ENCODE measurements at regions not wholly inside any gene's neighbourhood (a gene's known extent, or its start where the extent isn't known, plus 50 kb on each side); places are given as distances from the start of the nearest gene placed in this dataset.

DNA sequence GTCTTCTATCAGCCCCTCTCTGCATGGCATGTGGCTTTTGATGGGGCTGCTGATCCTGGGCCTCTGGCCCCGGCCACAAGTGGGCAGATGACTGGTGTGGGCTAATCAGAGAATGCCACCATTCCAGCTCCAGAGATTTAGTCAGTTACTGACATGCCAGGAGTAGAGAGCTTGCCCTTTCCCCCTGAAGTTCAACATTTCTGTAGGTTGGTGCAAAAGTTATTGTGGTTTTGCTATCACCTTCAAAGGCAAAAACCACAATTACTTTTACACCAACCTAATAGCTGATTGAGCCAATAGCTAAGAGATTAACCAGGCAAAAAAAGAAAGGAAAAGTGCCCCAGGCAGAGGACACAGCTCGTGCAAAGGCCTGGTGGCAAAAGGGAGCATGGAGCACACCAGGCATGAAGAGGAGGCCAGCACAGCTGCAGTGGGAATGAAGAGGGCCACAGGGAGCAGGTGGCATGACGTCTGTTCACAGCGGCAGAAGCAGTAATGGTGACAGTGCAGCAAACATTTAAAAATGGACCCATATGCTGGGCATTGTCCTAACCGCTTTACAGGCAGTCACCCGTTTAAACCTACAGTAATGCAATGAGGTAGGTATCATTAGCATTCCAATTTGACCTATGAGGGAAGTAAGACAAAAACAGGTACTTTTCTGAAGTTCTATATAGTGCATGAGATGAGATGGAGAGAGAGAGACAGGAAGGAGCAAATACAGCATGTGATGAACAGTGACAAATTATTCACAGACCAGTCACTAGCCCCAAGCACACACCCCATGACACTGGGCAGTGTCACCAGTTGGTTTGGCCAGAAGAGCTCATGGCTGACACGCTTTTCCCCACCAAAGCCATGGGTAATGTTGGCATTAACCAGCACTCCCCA is 373.0 kb upstream of the PROK2 start:
- Mint-ChIP-seq H3K9me3 (no peaks in the 10 kb centered on the region), H3K4me1 (peaks cover 2% of the 10 kb centered on the region), H3K36me3 (no peaks in the 10 kb centered on the region), H3K4me3 (no peak overlapping the region), H3K27ac (no peak overlapping the region), H3K27me3 (peaks cover 7% of the 10 kb centered on the region)
- DNase-seq = no peak

DNA sequence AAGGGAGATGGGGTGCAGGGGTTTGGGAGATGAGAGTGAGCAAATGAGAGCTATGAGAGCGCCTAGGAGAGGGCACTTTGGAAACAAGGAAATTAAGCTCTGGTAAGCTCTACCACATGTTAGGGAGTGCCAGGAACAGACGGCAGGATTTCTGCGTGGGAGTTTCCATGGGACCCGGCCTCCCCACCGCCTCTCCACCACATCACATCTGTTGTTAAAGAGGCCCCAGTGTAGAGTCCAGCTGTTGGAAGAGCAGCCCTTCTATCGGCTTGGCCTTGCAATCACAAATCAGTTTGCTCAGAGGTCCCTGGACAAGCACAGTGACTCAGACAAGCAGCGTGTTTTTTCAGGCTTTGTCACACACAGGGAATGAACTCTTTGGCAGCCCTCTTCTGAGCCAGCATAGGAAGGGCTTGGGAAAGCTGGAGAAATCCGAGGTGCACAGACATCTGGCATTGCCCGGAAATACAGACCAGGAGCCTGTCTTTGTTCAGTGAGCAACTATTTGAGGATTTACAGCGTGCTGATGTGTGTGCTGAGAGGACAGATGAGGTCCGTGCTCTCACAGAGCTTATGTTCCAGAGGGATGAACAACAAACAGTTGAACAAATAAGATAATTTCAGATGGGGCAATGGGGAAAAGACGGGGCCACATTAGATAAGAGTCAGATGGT is 370.6 kb upstream of the PROK2 start:
- Mint-ChIP-seq H3K4me3 (no peak overlapping the region), H3K36me3 (no peaks in the 10 kb centered on the region), H3K9me3 (no peaks in the 10 kb centered on the region), H3K27ac (no peak overlapping the region), H3K4me1 (peaks cover 2% of the 10 kb centered on the region), H3K27me3 (peaks cover 7% of the 10 kb centered on the region)
- DNase-seq = no peak

DNA sequence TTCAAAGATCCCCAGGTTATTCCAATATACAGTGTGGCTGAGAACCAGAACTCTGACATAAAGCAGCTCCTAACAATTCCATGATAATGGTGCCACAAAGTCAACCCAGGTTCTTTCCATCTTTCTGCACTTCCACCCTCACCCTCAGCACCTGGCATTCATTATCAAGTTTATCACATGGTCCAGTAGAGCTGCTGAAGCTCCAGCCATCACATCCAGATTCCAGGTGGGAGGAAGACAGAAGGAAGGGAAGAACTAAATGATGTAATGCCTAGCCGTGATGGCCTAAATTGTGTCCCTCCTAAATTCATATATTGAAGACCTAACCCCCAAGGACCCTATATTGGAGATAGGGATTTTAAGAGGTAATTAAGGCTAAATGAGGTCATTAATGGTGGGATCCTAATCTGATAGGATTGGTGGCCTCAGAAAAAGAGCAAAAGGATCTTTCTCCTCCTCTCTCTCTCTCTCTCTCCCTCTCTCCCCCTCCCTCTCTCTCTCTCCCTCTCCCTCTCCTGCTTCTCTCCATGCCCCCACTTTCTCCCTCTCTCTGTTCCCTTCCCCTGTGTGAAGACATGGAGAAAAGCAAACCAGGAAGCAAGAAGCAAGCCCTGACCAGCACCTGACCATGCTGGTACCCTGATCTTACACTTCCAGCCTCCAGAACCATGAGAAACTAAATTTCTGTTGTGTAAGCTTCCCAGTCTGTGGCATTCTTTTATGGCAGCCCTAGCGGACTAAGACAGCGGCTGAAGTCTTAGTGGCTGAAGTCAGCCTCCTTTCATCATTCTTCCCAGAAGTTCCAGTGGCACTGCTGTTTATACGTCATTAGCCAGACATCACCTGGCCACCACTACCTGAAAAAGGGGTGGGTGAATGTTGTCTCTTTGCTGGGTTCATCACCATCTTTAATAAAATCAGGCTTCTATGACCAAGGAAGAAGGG is 369.7 kb upstream of the PROK2 start:
- H3K4me1 Mint-ChIP-seq = peaks cover 2% of the 10 kb centered on the region
- no peak for DNase-seq
- no peaks in the 10 kb centered on the region for H3K36me3 Mint-ChIP-seq
- H3K27ac Mint-ChIP-seq = no peak overlapping the region
- H3K4me3 Mint-ChIP-seq = no peak overlapping the region
- H3K27me3 Mint-ChIP-seq = peaks cover 7% of the 10 kb centered on the region
- H3K9me3 Mint-ChIP-seq = no peaks in the 10 kb centered on the region

DNA sequence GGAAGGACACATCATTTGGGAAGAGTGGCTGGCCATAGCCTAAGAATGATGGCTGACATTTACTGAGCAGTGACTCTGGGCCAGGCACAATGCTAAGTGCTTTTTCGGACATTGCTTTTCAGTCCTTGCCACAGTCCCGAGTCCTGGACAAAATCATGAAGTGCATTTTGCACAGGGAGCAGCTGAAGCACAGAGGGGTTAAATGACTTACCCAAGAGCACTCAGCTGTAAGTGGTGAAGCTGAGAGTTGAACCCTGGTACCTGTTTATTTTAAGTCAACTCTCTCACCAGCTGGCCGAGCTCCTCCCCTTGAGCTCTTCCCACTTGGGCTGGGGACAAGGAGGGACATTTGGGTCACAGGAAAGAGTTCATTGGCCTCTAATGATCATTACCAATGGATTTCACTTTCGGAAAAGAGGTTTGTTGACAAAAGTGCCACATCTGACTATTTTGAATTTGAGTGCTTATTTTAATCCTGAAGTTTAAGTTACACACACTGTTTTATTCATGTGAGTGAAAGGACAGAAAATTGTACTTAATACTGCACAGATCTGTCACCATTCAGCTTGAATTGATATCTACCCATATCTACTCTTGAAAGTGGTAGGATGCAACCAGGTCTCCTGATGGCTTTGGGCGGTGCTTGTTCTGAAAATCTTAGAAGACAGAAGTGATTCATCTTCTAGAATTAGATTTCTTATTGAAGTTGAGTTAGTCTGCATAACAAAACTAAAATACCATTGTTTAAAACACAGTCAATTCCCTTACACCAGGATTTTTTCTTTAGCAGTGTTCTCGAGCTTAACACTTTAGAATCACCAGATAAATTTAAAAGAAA is 368.7 kb upstream of the PROK2 start:
- Mint-ChIP-seq H3K4me1 (peaks cover 2% of the 10 kb centered on the region), H3K27me3 (peaks cover 7% of the 10 kb centered on the region), H3K9me3 (no peaks in the 10 kb centered on the region), H3K27ac (no peak overlapping the region), H3K4me3 (no peak overlapping the region), H3K36me3 (no peaks in the 10 kb centered on the region)
- no peak for DNase-seq

DNA sequence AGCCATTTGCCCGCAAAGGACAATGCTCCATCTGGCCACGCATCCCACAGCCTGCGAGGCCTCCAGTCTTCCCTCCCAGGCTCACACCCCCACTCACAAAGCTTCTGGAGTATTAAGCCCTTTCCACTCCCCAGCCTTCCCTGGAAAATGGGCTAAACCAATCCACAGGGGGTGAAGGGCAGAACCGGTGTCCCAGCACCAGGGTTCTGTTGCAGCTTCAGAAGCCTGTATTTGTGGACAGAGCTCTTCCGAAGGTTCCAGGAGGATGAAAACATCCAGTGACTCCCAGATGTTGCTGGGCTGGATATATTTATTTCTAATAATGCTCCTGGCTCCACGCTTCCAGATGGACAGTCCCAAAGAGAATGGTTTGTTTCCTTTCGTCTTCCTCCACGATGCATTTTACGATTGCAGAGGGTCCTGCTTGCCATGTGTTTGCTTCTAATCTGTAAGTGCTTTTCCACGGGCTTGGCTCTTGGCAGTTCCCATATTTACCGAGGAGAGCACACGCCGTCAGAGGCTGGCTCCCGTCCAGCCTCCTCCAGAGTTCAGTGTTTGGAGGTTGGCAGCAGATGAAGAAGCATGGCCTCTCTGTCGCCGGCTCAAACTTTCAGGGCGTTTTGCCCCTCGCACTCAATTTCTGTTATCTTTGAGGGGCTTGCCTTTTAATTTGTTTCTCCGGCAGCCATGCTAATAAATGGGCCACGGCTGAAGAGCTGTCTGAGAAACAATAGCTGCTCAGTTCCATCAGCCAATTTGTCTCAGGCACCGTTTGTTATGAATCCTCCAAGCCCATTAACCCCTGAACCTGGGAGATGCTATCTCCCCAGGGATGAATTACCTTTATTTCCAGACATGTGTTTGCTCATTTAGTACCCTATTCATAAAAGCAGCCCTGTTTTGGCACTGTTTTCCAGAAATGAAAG is 367.9 kb upstream of the PROK2 start:
- H3K4me1 Mint-ChIP-seq = peaks cover under 1% of the 10 kb centered on the region
- no peak overlapping the region for H3K4me3 Mint-ChIP-seq
- no peaks in the 10 kb centered on the region for H3K36me3 Mint-ChIP-seq
- peaks cover 7% of the 10 kb centered on the region for H3K27me3 Mint-ChIP-seq
- no peak for DNase-seq
- H3K27ac Mint-ChIP-seq = no peak overlapping the region
- peaks cover 6% of the 10 kb centered on the region for H3K9me3 Mint-ChIP-seq

DNA sequence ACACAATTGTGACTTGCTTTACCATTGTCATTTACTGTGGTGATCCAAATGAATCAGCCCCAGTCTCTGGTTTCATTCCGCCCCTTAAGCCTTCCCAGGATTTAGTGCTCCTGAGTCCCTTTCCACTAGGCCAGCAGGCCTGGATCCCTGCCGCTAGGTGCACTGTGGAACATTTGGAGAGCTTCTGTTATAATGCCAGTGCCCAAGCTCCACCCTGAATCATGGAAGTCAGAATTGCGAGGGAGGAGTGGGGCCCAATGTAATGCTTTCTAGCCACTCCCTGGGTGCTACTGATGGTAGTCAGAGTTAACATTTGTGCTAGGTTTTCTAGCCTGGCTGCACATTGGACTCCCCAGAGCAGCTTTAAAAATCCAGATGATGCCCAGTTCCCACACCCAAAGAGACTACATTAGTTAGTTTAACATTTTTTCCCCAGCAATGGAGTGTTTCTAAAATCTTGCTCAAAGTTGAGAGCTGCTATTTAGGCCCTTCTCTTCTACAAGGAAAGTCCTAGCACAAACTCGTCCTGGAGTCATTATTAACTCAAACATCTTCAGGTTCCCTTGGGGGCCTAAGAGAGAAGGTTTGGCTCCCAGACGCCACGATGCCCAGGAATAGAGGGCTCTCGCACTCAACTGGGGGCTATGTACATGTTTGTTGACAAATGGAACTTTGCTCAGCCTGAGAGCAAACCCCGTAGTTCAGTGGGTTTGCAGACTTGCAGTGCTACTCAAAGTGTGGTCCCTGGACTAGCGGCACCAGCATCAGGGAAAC is 366.7 kb upstream of the PROK2 start:
- H3K27me3 Mint-ChIP-seq = peaks cover 7% of the 10 kb centered on the region
- DNase-seq = no peak
- H3K9me3 Mint-ChIP-seq = peaks cover 6% of the 10 kb centered on the region
- no peak overlapping the region for H3K4me3 Mint-ChIP-seq
- H3K27ac Mint-ChIP-seq = no peak overlapping the region
- H3K36me3 Mint-ChIP-seq = no peaks in the 10 kb centered on the region
- no peaks in the 10 kb centered on the region for H3K4me1 Mint-ChIP-seq

DNA sequence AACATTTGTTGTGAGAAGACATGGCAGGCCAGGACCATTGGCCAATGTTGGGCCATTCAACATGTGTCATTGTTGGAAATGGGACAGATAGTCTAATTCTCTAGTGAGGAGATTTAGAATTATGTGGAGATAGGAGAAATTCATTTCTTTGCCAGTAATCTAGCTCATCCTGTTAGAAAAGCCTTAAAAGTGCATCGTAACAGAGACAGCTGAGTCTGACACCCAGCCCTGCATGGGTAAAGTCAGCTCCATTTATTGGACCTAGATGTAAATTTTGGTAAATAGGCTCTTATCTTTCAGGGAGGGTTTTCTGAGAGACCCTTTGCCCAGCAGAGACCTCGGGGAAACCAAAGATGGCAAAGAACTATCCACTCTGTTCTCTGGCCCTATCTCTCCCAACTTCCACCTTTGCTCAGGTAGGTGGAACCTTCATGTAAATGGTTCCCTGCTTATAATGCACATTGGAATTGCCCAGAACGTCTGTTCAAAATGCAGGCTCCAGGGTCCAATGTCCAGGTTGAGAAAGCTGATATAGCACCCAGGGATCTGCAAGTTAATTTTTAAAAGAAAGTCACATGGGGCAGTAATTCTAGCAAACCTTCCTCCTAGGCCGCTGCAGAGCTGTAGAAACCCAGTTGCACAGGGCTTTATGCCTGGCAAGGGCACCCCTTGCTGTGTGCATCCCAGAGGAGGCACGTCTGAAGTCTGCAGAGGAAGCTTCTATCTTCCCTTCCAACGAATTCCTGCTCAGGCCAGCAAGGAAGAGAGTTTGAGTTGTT is 365.9 kb upstream of the PROK2 start:
- Mint-ChIP-seq H3K9me3 (peaks cover 6% of the 10 kb centered on the region), H3K27ac (no peak overlapping the region), H3K4me3 (no peak overlapping the region)

DNA sequence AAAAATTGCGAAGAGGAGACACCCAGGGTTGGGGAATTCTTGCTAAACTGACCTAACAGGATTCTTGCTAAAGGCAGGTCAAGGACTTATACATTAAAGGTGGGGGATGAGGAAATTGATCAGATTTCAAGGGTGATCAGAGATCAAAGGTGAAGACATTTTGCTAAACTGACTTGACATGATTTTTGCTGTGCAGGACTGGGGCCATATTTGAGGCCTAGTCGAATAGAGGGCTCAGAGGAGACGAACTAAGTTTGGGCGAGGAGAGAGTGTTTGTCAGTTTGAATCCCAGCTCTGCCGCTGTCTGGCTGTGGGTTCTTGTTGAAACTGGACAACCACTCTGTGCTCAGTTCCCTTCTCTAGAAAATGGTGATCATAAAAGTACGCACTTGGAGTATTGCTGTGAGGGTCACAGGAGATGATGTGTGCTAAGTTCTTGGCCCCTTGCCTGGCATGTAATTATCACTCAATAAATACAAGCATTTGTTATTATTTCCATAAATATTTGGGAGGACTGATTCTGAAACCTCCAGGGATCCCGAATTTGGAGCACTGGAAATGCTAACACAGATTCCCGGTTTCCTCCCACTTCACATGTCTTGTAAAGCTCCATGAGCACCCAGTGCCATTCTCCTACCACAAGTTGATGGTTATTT is 364.8 kb upstream of the PROK2 start:
- Mint-ChIP-seq H3K9me3 (peaks cover 6% of the 10 kb centered on the region), H3K27ac (no peak overlapping the region), H3K4me3 (no peak overlapping the region), H3K4me1 (peaks cover 3% of the 10 kb centered on the region), H3K27me3 (peaks cover 9% of the 10 kb centered on the region), H3K36me3 (no peaks in the 10 kb centered on the region)
- no peak for DNase-seq

More for the DNA sequence above, 365.9 kb upstream of the PROK2 start:
- Mint-ChIP-seq H3K4me1 (no peaks in the 10 kb centered on the region), H3K36me3 (no peaks in the 10 kb centered on the region), H3K27me3 (peaks cover 7% of the 10 kb centered on the region)
- no peak for DNase-seq

DNA sequence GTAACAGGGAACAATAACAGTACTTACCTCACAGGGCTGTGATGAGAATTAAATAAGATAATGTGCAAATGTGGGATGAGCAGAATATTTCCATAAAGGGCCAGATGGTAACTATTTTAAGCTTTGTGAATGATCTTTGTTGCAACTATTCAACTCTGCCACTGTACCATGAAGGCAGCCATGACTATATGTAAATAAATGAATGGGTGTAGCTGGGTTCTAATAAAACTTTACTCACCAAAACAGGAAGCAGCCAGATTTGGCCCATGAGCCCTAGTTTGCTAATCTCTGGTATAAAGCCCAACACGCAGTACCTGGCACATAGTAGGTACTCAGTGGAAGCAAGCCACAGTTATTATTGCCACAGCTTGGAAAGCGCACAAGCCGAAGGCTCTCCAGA is 362.7 kb upstream of the PROK2 start:
- peaks cover 2% of the 10 kb centered on the region for H3K36me3 Mint-ChIP-seq
- no peak overlapping the region for H3K4me3 Mint-ChIP-seq
- H3K27me3 Mint-ChIP-seq = peaks cover 8% of the 10 kb centered on the region
- H3K27ac Mint-ChIP-seq = no peak overlapping the region
- peaks cover 6% of the 10 kb centered on the region for H3K9me3 Mint-ChIP-seq
- no peak for DNase-seq
- peaks cover 7% of the 10 kb centered on the region for H3K4me1 Mint-ChIP-seq

DNA sequence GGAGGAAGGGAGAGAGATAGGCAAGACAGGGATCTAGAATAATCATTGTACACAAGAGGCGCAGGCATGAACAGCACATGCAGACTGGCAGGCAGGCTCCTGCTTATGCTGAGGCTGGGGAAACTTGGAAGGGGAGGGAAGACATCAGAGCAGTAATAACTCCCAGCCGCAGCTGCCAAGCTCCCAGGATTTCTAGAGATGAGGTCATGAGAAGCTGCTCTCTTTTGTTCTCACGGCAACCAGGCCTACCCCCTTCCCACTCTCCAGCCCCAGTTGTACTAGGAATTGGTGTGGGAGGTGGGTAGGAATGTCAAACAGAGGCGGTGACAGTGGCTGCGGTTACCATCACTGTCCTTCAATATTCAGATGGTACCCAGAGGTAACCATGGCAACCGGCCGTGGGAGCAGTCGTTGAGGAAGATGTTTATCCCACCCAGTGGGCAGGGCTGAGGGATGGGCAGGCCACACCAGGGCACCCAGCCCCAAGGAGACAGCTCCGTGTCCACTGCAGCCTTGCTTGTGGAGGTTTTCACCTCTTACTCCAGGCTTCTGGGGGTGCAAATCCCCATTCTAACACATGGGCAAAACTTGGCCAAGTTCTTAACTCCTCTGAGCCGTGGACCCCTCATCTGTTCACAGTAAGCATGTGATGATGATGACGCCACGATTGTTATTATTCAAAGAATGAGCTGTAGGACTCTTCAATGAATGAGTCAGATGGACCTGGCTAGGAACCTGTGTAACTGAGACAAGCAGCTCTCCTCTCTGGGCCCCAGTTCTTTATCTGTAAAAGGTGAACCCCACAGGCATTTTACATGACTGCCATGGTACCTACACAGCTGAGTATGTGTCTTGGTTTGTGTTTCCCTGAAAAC is 360.8 kb upstream of the PROK2 start:
- Mint-ChIP-seq H3K27ac (no peak overlapping the region), H3K4me1 (peaks cover 7% of the 10 kb centered on the region)

DNA sequence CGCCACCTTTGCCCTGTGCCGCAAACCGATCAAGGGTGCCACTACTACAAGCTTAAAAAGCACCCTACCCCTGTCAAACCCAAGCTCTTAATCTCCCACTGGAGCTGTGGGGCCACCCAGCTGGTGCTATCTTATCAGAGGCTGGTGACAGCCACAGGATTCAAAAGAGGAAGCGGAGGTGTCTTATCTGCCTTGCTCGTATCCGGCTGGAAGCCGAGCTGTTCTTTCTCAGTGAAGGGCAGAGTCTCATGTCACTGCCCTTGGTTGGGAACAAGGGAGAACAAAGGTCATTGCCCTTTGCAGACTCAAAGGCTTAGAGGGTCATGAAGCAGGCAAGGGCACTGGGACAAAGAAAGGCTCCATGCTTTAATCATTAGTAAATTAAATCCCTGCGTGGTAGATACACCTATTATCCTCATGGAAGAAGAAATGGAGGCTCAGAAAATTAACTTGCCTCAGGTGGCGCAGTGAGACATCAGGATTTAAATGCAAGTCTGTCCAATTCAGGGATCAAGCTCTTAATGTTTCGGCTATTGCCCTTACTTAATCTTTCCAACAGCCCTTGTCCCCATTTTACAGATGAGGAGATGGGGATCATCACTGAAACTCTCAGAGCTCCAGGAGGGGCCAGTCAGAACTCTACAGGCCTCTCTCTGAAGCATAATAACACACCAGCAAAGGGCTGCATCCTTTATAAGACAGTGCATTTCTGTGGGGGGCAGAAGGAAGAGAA is 360.0 kb upstream of the PROK2 start:
- peaks cover 7% of the 10 kb centered on the region for H3K4me1 Mint-ChIP-seq
- H3K27ac Mint-ChIP-seq = no peak overlapping the region
- H3K4me3 Mint-ChIP-seq = no peak overlapping the region
- H3K36me3 Mint-ChIP-seq = peaks cover 2% of the 10 kb centered on the region
- DNase-seq = no peak
- H3K9me3 Mint-ChIP-seq = peaks cover 6% of the 10 kb centered on the region
- H3K27me3 Mint-ChIP-seq = peaks cover 8% of the 10 kb centered on the region

More for the DNA sequence above, 360.8 kb upstream of the PROK2 start:
- Mint-ChIP-seq H3K9me3 (peaks cover 6% of the 10 kb centered on the region), H3K4me3 (no peak overlapping the region), H3K27me3 (peaks cover 8% of the 10 kb centered on the region), H3K36me3 (peaks cover 2% of the 10 kb centered on the region)
- DNase-seq = no peak

Data from activated naive CD8-positive, alpha-beta T cell treated with anti-CD3 and anti-CD28 coated beads for 36 hours (primary cell).